Activated CD8-positive, alpha-beta memory T cell treated with anti-CD3 and anti-CD28 coated beads, Interleukin-2, amount 10 ng/mL, durations not matched to agents 7 days and 5 days (primary cell): ENCODE measurements at regions not wholly inside any gene's neighbourhood (a gene's known extent, or its start where the extent isn't known, plus 50 kb on each side); places are given as distances from the start of the nearest gene placed in this dataset.

ENCODE experiments used
- ATAC-seq: fragments of 150-1000 bp; cut with Tn5 transposase; one replicate; pipeline ENCODE4 v1.10.0; 2021; ENCODE audit warnings: moderate library complexity
- CTCF ChIA-PET: fragments of 350-600 bp; sonication (Branson Sonifier 250); formaldehyde crosslinking; loops from one replicate; lab custom pipeline; 2021; ENCODE audit warnings: antibody characterized with exemption; lab: Charles Lee
- DNase-seq: peaks from one replicate; pipeline ENCODE4 v3.0.0-alpha.2; 2020
- H3K27ac Mint-ChIP-seq: one replicate; pipeline ENCODE4 v1.8.0; 2021; ENCODE audit warnings: mild to moderate bottlenecking, mixed read lengths
- H3K27me3 Mint-ChIP-seq: one replicate; pipeline ENCODE4 v1.8.0; 2021; ENCODE audit warnings: mixed read lengths
- H3K36me3 Mint-ChIP-seq: one replicate; pipeline ENCODE4 v1.8.0; 2021; ENCODE audit warnings: mild to moderate bottlenecking, mixed read lengths
- H3K4me1 Mint-ChIP-seq: one replicate; pipeline ENCODE4 v1.8.0; 2021; ENCODE audit warnings: mixed read lengths
- H3K4me3 Mint-ChIP-seq: one replicate; pipeline ENCODE4 v1.8.0; 2021; ENCODE audit warnings: mild to moderate bottlenecking, moderate library complexity, mixed read lengths
- H3K9me3 Mint-ChIP-seq: one replicate; pipeline ENCODE4 v1.8.0; 2022; ENCODE audit warnings: low read depth, mixed read lengths

GRCh38 chr14:49019467-49020115 lies 566.6 kb downstream of the RPS29 start:
- Mint-ChIP-seq H3K4me1 (no peaks in the 10 kb centered on the region), H3K36me3 (no peaks in the 10 kb centered on the region), H3K9me3 (no peaks in the 10 kb centered on the region), H3K27me3 (no peaks in the 10 kb centered on the region), H3K27ac (no peak overlapping the region), H3K4me3 (no peak overlapping the region)
- CTCF ChIA-PET: no interaction called here
- no peak for ATAC-seq
- DNase-seq: no peak

GRCh38 chr14:49017447-49017846 lies 568.7 kb downstream of the RPS29 start:
- CTCF ChIA-PET: no interaction called here
- no peak overlapping the region for H3K27ac Mint-ChIP-seq
- H3K36me3 Mint-ChIP-seq: no peaks in the 10 kb centered on the region
- H3K27me3 Mint-ChIP-seq: no peaks in the 10 kb centered on the region
- no peaks in the 10 kb centered on the region for H3K9me3 Mint-ChIP-seq
- no peak overlapping the region for H3K4me3 Mint-ChIP-seq
- no peak for ATAC-seq
- no peak for DNase-seq
- no peaks in the 10 kb centered on the region for H3K4me1 Mint-ChIP-seq

GRCh38 chr14:49016381-49016780 lies 569.8 kb downstream of the RPS29 start:
- H3K4me3 Mint-ChIP-seq: no peak overlapping the region
- H3K27me3 Mint-ChIP-seq: no peaks in the 10 kb centered on the region
- ATAC-seq (no peak), DNase-seq (no peak)
- CTCF ChIA-PET: no interaction called here
- no peak overlapping the region for H3K27ac Mint-ChIP-seq
- no peaks in the 10 kb centered on the region for H3K4me1 Mint-ChIP-seq
- H3K9me3 Mint-ChIP-seq: no peaks in the 10 kb centered on the region
- H3K36me3 Mint-ChIP-seq: no peaks in the 10 kb centered on the region

- Mint-ChIP-seq H3K27ac (no peak overlapping the region), H3K9me3 (no peaks in the 10 kb centered on the region), H3K36me3 (no peaks in the 10 kb centered on the region), H3K27me3 (no peaks in the 10 kb centered on the region), H3K4me3 (no peak overlapping the region), H3K4me1 (no peaks in the 10 kb centered on the region)
- CTCF ChIA-PET: no interaction called here
- ATAC-seq: no peak
- no peak for DNase-seq
These were observed 571.7 kb downstream of the RPS29 start for GRCh38 chr14:49014476-49014875.

- CTCF ChIA-PET: no interaction called here
- no peak overlapping the region for H3K27ac Mint-ChIP-seq
- ATAC-seq: no peak
- no peaks in the 10 kb centered on the region for H3K36me3 Mint-ChIP-seq
- no peak overlapping the region for H3K4me3 Mint-ChIP-seq
- DNase-seq: no peak
- no peaks in the 10 kb centered on the region for H3K4me1 Mint-ChIP-seq
- no peaks in the 10 kb centered on the region for H3K9me3 Mint-ChIP-seq
- no peaks in the 10 kb centered on the region for H3K27me3 Mint-ChIP-seq
These were observed 577.8 kb downstream of the RPS29 start for GRCh38 chr14:49008363-49008762.

GRCh38 chr14:48991141-48991540 lies 595.0 kb downstream of the RPS29 start:
- DNase-seq (no peak), ATAC-seq (no peak)
- Mint-ChIP-seq H3K36me3 (no peaks in the 10 kb centered on the region), H3K9me3 (no peaks in the 10 kb centered on the region), H3K4me3 (no peak overlapping the region), H3K27me3 (no peaks in the 10 kb centered on the region), H3K4me1 (no peaks in the 10 kb centered on the region), H3K27ac (no peak overlapping the region)
- CTCF ChIA-PET: no interaction called here

- no peaks in the 10 kb centered on the region for H3K36me3 Mint-ChIP-seq
- no peaks in the 10 kb centered on the region for H3K27me3 Mint-ChIP-seq
- ATAC-seq: no peak
- no peak for DNase-seq
- CTCF ChIA-PET: no interaction called here
- H3K27ac Mint-ChIP-seq: no peak overlapping the region
- H3K4me1 Mint-ChIP-seq: no peaks in the 10 kb centered on the region
- H3K4me3 Mint-ChIP-seq: no peak overlapping the region
- H3K9me3 Mint-ChIP-seq: peaks cover 2% of the 10 kb centered on the region
These were observed 602.8 kb downstream of the RPS29 start for GRCh38 chr14:48983351-48983888.

- Mint-ChIP-seq H3K4me1 (no peaks in the 10 kb centered on the region), H3K27ac (no peak overlapping the region), H3K4me3 (no peak overlapping the region), H3K9me3 (peaks cover 4% of the 10 kb centered on the region), H3K27me3 (no peaks in the 10 kb centered on the region), H3K36me3 (no peaks in the 10 kb centered on the region)
- CTCF ChIA-PET: no interaction called here
- ATAC-seq (no peak), DNase-seq (no peak)
These were observed 611.2 kb downstream of the RPS29 start for GRCh38 chr14:48974994-48975393.

- no peak for DNase-seq
- Mint-ChIP-seq H3K9me3 (peaks cover 2% of the 10 kb centered on the region), H3K27me3 (no peaks in the 10 kb centered on the region), H3K27ac (no peak overlapping the region), H3K36me3 (no peaks in the 10 kb centered on the region), H3K4me3 (no peak overlapping the region), H3K4me1 (no peaks in the 10 kb centered on the region)
- CTCF ChIA-PET: no interaction called here
- no peak for ATAC-seq
These were observed 613.0 kb downstream of the RPS29 start for GRCh38 chr14:48973151-48973550.

GRCh38 chr14:48970943-48971342 lies 615.2 kb downstream of the RPS29 start:
- Mint-ChIP-seq H3K27ac (no peak overlapping the region), H3K4me1 (no peaks in the 10 kb centered on the region), H3K4me3 (no peak overlapping the region), H3K27me3 (no peaks in the 10 kb centered on the region), H3K36me3 (no peaks in the 10 kb centered on the region), H3K9me3 (peaks cover 2% of the 10 kb centered on the region)
- CTCF ChIA-PET: no interaction called here
- ATAC-seq: no peak
- no peak for DNase-seq

- ATAC-seq: no peak
- DNase-seq: no peak
- no peak overlapping the region for H3K27ac Mint-ChIP-seq
- H3K9me3 Mint-ChIP-seq: no peaks in the 10 kb centered on the region
- no peaks in the 10 kb centered on the region for H3K4me1 Mint-ChIP-seq
- CTCF ChIA-PET: no interaction called here
- H3K4me3 Mint-ChIP-seq: no peak overlapping the region
- no peaks in the 10 kb centered on the region for H3K36me3 Mint-ChIP-seq
- H3K27me3 Mint-ChIP-seq: no peaks in the 10 kb centered on the region
These were observed 618.8 kb downstream of the RPS29 start for GRCh38 chr14:48967419-48967818.

GRCh38 chr14:48963231-48963790 lies 622.9 kb downstream of the RPS29 start:
- no peak overlapping the region for H3K4me3 Mint-ChIP-seq
- no peaks in the 10 kb centered on the region for H3K4me1 Mint-ChIP-seq
- DNase-seq (no peak), ATAC-seq (no peak)
- H3K9me3 Mint-ChIP-seq: no peaks in the 10 kb centered on the region
- H3K27ac Mint-ChIP-seq: no peak overlapping the region
- CTCF ChIA-PET: no interaction called here
- H3K27me3 Mint-ChIP-seq: no peaks in the 10 kb centered on the region
- H3K36me3 Mint-ChIP-seq: no peaks in the 10 kb centered on the region

- Mint-ChIP-seq H3K4me3 (no peak overlapping the region), H3K27ac (no peak overlapping the region), H3K9me3 (peaks cover 2% of the 10 kb centered on the region), H3K27me3 (no peaks in the 10 kb centered on the region), H3K36me3 (no peaks in the 10 kb centered on the region), H3K4me1 (no peaks in the 10 kb centered on the region)
- DNase-seq (no peak), ATAC-seq (no peak)
- CTCF ChIA-PET: no interaction called here
These were observed 628.7 kb downstream of the RPS29 start for GRCh38 chr14:48957486-48957885.

GRCh38 chr14:48955857-48956256 lies 630.3 kb downstream of the RPS29 start:
- Mint-ChIP-seq H3K4me1 (no peaks in the 10 kb centered on the region), H3K27me3 (no peaks in the 10 kb centered on the region), H3K36me3 (no peaks in the 10 kb centered on the region), H3K4me3 (no peak overlapping the region), H3K27ac (no peak overlapping the region), H3K9me3 (peaks cover 2% of the 10 kb centered on the region)
- CTCF ChIA-PET: no interaction called here
- DNase-seq (no peak), ATAC-seq (no peak)
